GM18511 (cell line): ENCODE measurements at regions not wholly inside any gene's neighbourhood (a gene's known extent, or its start where the extent isn't known, plus 50 kb on each side); places are given as distances from the start of the nearest gene placed in this dataset.
"Not testable (repeated sequence)": the region's sequence is repeated elsewhere in the genome, so short reads cannot be mapped to it uniquely, and the experiment has no call there.

Source experiments
- ATAC-seq: cut with Tn5 transposase; IDR thresholded peaks from one replicate; pipeline ENCODE4 v1.9.1; 2021; ENCODE audit warnings: mild to moderate bottlenecking, moderate library complexity; ENCODE audit not compliant: unreplicated experiment

DNA sequence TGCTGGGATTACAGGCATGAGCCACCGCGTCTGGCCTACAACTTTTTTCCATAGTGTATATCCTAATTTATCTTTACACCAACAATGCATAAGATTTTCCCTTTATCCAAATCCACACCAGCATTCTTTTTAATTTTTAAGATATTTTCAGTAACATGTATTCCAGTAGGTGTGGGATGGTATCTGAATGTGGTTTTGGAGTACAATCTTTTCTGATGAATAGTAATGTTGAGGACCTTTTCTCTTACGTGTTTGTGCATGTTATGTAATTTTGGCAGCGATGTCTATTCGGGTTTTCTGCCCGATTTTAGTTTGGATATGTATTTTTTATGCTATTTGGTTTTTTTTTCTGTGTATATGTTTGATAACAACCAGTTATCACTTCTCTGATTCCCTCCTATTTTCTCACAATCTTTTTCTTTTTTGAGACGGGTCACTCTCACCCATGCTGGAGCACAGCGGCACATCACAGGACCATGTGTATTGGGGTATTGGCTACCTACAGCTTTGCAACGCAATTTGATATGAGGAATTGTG is 114.6 kb upstream of the GRK3 start:
- ATAC-seq = no peak

DNA sequence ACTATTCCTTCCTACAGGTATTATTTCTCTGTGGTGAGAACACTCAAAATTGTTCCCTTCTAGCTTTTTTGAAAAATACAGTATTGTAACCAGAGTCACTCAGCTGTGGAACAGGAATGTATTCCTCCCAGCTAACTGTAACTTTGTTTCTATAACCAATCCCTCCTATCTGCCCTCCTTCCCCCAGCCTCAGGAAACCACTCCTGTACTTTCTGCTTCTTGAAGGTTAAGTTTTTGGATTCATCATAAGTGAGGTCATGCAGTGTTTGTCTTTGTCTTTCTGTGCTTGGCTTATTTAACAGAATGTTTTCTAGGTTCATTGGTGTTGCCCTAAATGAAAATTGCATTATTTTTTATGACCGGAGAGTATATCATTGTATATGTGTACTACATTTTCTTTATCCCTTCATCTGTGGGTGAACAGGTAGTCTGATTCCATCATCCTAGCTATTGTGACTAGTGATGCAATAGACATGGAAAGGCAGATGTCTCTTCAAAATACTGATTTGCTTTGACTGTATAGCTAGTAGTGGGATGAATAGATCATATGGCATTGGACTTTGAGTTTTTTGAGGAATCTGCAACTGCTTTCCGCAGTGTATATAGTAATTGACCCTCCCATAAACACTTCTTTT is 112.9 kb upstream of the GRK3 start:
- ATAC-seq = no peak

DNA sequence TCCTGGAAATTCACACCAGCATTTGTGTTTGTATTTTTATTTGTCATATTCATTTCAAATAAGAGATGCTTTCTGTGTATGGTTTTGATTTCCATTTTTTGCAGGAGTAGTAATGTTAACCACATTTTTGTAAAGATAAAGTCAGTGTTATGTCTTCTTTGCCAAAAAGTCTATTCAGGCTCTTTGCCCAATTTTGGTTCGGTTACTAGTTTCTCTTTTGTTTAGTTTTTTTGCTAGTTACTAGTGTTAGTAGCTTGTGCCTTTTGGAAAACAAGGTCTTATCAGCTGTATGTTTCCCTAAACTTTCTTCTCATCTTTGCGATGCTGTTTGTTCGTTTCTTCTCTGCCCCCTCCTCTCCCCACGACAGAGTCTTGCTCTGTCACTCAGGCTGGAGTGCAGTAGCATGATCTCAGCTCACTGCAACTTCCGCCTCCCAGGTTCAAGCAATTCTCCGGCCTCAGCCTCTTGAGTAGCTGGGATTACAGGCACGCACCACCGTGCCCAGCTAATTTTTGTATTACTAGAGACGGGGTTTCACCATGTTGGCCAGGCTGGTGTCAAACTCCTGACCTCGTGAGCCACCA is 112.3 kb upstream of the GRK3 start:
- ATAC-seq = no peak

DNA sequence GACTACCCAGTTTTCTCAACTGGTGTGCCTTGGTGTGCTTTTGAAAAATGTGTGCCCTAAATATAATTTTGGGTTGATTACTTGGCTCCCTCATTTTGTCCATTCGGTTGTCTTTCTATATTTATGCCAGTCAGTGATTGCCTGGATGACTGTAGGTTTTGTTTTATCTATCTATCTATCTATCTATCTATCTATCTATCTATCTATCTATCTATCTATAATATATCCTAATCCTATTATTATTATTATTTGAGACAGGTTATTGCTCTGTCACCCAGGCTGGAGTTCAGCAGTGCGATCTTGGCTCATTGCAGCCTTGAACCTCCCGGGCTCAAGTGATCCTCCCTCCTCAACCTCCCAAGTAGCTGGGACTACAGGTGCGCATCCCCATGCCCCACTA is 111.4 kb upstream of the GRK3 start:
- no peak for ATAC-seq

DNA sequence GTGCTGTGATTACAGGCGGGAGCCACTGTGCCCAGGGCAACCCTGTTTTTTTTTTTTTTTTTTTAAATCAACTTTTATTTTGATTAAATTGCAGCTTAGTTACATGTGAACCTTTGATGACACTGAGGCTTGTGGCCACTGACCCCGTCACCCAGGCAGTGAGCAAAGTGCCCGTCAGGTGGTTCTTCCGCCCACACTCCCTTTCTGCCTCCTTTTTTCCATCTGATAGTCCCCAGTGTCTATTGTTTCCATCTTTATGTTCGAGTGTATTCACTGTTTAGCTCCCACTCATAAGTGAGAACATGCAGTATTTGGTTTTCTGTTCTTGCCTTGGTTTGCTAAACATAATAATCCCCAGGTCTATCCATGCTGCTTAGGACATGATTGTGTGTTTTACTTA is 110.9 kb upstream of the GRK3 start:
- ATAC-seq = no peak

DNA sequence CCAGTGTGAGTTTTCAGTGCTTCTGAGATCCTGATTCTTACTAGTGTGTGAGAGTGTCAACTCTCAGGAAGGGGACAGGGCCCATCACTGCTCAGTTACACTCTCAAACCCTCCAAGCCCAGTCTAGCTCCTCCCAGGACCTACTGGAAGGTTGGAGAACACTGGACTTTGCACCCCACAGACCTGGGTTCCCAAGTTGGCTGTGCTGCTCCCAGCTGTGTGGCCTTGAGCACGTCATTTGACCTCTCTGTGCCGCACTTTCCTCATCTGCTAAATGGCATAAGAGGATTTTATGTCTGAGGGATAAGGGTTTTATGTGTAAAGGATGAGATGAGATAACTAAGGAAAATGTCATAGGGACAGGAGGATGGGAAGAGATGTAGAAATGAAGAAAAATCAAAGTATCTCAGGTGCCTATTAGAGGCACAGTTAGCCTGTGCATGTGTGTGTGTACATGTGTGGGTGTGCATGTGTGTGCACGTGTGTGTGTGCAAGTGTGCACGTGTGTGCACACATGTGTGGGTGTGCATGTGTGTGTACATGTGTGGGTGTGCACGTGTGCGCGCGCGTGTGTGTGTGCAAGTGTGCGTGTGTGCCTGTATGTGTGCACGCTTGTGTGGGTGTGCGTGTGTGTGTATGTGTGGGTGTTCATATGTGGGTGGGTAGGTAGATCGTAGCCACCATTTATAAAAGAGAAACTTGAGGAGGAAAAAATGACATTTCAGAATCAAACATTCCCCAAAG is 108.0 kb upstream of the GRK3 start:
- ATAC-seq = not testable (repeated sequence)

DNA sequence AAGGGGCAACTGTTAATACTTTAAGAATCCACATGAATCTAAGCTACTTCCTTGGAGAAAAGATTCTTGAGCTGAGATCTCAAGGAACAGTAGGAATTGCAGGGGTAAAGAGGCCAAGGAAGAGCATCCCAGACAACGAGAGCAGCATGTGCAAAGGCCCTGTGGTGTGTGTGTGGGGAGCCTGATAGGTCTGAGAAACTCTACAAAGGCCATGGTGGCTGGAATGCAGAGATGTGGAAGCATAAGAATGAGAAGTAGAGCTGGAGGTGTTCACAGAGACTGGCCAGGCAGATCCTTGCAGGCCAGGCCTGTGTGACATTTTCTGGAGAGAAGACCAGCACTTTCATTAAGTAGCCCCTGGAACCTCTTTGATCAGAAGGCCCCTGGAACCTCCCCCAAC is 105.8 kb upstream of the GRK3 start:
- ATAC-seq = not testable (repeated sequence)

DNA sequence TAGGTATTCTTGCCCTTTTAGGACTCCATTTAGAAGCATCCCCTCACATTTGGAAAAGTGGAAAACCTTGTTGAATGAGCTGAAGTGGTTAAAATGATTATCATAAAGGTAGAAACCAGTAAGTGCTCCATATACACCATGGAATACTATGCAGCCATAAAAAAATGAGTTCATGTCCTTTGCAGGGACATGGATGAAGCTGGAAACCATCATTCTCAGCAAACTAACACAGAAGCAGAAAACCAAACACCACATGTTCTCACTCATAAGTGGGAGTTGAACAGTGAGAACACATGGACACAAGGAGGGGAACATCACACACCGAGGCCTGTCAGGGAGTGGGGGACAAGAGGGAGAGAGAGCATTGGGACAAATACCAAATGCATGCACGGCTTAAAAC is 103.8 kb upstream of the GRK3 start:
- ATAC-seq = not testable (repeated sequence)

DNA sequence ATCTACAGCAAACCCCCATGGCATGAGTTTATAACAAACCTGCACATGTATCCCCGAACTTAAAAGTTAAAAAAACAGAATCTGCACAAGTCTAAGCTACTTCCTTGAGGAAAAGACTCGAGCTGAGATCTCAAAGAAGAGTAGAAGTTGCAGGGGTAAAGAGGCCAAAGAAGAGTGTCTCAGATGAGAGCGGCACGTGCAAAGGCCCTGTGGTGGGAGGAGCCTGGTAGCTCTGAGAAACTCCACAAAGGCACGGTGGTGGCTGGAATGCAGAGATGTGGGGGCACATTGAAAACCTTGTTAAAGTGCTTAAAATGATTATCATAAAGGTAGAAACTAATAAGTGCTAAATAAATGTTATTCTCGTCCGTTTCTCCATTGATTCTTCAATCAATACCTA is 103.2 kb upstream of the GRK3 start:
- no peak for ATAC-seq

DNA sequence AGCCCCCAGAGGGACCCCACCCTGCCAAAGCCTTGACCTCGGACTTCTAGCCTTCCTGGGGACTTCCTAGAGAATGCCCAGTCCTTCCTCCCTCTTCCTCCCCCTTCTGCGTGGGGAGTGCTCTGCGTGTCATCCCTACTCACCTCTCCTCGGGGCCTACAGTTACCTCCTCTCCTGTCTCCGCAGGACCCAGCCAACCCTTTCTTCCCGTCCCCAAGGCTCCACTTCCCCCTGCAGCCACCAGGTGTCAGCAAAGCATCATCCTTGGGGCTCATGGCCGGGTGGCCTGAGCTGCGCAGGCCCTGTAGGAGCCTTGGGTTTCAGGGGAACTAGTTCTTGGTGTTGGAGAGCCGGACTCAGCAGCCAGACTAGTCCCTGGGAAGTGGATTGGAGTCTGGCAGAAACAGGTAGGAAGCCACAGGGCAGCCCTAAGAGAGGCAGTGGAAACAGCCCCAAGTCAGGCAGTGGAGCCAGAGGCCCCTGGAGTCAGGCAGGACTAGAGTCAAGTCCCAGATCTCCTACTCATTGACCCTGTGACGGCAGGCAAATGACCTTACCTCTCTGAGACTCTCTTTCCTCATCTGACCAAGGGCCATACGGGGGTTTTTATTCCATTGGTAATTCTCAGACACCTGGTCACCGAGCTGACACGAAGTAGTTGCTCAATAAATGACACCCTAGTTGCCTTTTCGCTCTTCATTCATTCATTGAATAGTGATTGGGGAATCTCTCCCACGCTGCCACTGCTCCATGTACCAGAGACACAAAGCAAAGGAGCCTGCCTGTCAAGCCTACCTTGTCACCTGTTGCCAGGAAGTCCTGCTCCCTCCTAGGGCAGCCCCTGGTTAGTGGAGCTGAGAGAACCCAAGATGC is 101.8 kb upstream of the GRK3 start:
- ATAC-seq = peak; percentile 76

DNA sequence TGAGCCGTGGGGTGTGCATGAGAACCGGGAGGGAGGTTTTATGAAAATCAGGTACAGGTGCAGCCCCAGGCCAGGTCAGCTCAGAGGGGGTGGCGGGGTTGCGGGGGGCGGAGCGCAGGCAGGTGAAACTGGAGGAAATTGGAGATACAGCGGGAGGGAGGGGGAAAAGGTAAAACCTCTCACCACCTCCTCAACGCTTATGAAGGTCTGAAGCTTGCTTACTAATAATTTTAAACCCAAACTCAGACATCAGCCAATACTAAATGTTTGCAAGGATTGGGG is 101.2 kb upstream of the GRK3 start:
- not testable (repeated sequence) for ATAC-seq

DNA sequence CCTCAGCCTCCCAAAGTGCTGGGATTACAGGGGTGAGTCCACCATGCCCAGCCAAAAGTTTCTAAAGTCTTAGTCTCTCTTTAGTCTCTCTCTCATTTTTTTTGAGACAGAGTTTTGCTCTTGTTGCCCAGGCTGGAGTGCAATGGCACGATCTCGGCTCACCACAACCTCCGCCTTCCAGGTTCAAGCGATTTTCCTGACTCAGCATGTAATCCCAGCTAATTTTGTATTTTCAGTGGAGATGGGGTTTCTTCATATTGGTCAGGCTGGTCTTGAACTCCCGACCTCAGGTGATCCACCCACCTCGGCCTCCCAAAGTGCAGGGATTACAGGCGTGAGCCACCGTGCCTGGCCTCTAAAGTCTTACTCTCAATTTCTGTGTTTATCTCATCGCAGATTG is 100.1 kb upstream of the GRK3 start:
- not testable (repeated sequence) for ATAC-seq

DNA sequence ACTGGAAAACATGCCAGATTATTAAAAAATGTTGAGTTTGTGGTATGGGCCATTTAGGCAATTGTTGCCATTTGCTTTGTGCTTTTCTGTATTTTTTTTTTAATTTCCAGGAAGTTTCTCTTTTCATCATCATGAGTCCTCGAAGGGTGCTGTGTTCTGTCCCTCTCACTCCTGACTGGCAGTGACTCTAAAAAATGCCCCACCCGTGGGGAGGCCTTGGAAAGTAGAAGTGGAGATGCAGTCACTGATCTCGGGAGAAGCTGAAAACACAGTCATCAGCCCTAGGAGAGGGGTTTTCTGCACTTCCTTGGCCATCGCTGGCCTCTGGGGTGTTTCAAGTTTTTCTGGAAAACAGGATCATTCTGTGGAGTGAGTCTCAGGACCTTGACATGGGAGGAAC is 98.5 kb upstream of the GRK3 start:
- ATAC-seq = no peak

DNA sequence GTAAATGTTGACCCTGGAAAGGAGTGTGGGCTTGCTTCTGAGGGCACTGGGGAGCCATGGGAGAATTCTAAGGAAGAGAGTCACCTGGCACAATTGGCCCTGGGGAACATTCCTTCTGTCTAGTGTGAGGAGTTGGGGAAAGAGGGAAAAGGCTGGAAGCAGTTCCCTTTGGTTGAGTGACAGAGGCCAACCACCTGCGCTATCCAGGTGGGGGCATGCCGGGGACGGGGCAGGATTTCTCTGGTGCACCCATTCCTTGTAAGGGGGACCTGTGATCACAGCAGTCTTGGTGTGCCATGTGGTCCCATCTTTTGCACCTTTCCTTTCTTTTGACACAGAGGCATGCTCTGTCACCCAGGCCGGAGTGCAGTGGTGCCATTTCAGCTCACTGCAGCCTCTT is 92.1 kb upstream of the GRK3 start:
- no peak for ATAC-seq

DNA sequence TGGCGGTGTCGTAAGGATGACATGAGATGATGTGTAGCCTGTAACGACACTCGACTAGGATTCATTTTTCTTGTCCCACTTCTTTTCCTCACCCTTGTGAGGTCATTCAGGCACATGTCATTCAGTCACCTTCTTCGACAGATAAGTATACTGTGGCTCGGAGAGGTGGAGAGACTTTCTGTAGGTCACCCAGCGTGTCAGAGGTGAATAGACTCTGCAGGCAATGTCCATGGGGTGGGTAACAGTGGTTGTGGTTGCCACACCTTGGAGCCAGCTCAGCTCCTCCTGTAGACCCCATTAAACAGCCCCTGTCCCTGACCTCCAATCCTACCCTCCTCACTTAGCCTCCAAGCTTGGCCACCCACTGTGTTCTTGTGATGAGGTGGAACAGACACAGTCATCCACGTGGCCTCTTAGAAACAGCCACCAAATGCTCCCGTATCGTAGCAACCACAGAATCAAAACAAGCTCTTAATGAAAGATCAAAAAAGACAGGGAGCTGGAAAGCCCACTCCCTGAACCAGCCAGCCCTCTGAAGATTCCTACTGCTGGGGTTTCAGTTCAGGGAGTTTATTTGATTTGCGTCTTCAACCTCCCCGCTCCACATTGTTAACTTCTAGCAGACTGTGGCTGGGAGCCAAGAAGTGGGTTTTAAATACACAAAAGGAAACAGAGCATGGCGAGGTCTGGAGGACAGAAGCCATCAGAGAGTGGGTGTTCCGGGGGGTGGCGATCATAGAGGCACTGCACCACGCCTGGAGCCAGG is 89.0 kb upstream of the GRK3 start:
- ATAC-seq = peak; percentile 28

DNA sequence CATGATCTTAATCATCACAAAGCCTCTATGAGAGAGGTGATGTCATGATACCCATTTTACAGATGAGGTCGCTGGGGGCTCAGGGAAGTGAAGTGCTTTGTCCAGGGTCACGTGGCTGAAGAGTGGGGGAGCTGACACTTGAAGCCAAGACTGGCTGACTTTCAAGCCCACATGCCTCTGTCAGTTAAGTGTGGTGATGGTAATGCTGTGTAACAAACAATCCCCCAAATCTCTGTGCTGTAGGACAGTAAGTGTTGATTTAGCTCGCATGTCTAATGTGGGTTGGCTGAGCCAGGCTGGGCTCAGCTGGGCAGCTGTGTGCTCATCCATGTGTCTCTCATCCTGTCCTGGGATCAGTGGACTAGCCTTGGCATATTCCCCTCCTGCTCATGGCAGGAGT is 87.1 kb upstream of the GRK3 start:
- ATAC-seq = no peak

DNA sequence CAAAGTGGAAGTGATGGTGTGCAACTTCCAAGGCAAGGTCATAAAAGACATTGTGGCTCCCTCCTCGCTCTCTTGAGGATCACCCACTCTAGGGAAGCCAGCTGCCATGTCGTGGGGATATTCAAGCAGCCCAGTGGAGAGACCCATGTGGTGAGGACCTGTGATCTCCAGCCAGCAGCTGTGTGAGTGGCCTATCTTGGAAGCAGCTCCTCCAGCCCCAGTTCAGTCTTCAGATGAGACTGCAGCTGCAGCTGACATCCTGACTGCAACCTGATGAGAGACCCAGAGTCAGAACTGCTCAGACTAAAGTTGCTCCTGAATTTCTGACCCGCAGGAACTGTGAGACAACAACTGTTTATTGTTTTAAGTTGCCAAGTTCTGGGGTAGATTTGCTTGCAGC is 86.4 kb upstream of the GRK3 start:
- ATAC-seq = no peak

DNA sequence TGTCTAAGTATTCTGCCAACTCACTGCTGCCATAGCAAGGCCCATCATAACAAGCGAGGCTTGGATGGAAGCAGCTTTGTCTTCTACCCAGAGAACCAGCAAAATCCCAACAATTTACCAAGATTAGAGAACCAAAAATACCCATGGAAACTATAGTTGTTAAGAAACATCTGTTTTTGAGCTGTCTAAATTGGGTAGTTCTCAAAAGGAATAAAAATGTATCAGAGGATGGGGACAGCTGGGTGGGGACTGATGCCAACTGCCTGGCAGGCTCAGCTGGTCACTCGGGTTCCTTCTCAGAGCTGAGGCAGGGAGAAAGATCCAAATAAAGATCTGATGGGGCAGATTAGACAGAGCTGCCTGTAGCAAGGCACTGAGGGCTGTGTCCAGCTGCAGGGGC is 85.9 kb upstream of the GRK3 start:
- ATAC-seq = no peak

DNA sequence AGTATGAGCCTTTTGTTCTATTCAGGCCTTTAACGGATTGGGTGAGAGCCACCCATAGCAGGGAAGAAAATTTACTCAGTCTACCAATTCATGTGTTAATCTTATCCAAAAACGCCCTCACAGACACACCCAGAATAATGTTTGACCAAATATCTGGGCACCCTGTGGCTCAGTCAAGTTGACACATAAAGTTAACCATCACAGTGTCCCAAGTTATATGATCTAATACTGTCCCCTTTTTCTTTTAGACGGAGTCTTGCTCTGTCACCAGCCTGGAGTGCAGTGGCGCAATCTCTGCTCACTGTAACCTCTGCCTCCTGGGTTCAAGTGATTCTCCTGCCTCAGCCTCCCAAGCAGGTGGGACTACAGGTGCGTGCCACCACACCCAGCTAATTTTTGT is 83.6 kb upstream of the GRK3 start:
- not testable (repeated sequence) for ATAC-seq

DNA sequence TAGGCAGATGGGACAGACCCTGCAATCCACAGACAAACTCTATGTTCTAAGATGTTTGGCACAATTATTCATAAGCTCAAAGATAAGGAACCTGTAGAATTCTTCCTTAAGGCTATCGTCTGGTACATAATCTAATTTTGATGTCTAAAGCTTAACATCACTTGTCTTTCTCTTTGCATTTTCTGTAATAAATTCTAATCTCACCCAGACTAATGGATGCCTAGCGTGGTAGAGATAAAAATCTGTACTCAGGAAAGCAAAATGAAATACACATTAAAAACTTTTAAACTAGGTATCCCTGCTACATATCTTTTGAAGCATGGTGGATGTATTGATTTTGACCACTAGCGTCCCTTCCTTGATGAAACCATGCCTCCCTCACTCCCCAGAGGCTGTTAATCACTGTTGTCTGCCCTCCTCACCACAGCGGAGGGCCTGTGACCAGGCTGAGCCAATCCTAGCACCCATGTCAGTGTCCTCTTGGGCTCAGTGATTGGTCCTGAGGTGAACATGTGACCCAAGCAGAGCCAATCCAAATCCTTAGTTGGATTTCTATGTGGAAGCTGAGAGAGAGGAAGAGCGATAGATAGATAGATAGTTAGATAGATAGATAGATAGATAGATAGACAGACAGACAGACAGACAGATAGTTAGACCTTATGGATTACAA is 82.2 kb upstream of the GRK3 start:
- ATAC-seq = no peak
